ENCODE measurements at regions not wholly inside any gene's neighbourhood (a gene's known extent, or its start where the extent isn't known, plus 50 kb on each side); places are given as distances from the start of the nearest gene placed in this dataset.

- dilution Hi-C loops (cut with MboI; ENCODE audit: extremely low pct_ligation_motif_present, low sequenced_read_pairs), result no loop called here
- no peaks in the 10 kb centered on the region for H4K20me1 ChIP-seq (ENCODE audit: control insufficient read depth, extremely low read depth, insufficient read depth, low read length)
- H3K27ac ChIP-seq (ENCODE audit: control insufficient read depth, insufficient read depth, low read length), result no peak overlapping the region
- H3K27me3 ChIP-seq (ENCODE audit: control insufficient read depth, extremely low read depth, insufficient read depth, low read length), result no peaks in the 10 kb centered on the region
- no peaks in the 10 kb centered on the region for H3K9me1 ChIP-seq (ENCODE audit: control insufficient read depth, extremely low read depth, insufficient read depth, low read length)
- no peak overlapping the region for H3K4me2 ChIP-seq (ENCODE audit: control insufficient read depth, extremely low read depth, insufficient read depth, low read depth, low read length)
- no peaks in the 10 kb centered on the region for H3K79me2 ChIP-seq (ENCODE audit: control insufficient read depth, insufficient read depth, low read length)
- TF ChIP-seq EZH2 (IDR thresholded peaks at IDR 0.05; ENCODE audit: low read length) (no peak), CTCF (optimal IDR thresholded peaks at IDR 0.05 in 1 of 3, IDR thresholded peaks at IDR 0.05 in 1 of 3, conservative IDR thresholded peaks at IDR 0.05 in 1 of 3; ENCODE audit: extremely low read depth in 1 of 3, insufficient read depth in 2 of 3, low read length in 3 of 3) (no peak)
- peaks cover 9% of the 10 kb centered on the region for H3K4me1 ChIP-seq (ENCODE audit: control insufficient read depth, extremely low read depth, insufficient read depth, low read length)
- no peaks in the 10 kb centered on the region for H3K9me3 ChIP-seq (ENCODE audit: control insufficient read depth, low read depth, low read length)
- H3K36me3 ChIP-seq (ENCODE audit: control insufficient read depth in 2 of 2, extremely low read depth in 1 of 2, insufficient read depth in 2 of 2, low read length in 2 of 2), result no peaks in the 10 kb centered on the region
- H3K4me3 ChIP-seq (ENCODE audit: control insufficient read depth in 2 of 3, extremely low read depth in 1 of 3, insufficient read depth in 2 of 3, low read depth in 1 of 3, low read length in 3 of 3), result no peak overlapping the region
- FAIRE-seq, result no peak
- H3K9ac ChIP-seq (ENCODE audit: control insufficient read depth, extremely low read depth, insufficient read depth, low read length), result no peak overlapping the region
- DNase-seq (ENCODE audit: low read depth, low spot score), result no peak
- H2AFZ ChIP-seq (ENCODE audit: control insufficient read depth, low read length), result no peak overlapping the region
Observed at GRCh38 chr5:67771221-67771620, 444.3 kb upstream of the PIK3R1 start.

GRCh38 chr5:67770431-67771025 is 445.0 kb upstream of the PIK3R1 start:
- H3K9me1 ChIP-seq (ENCODE audit: control insufficient read depth, extremely low read depth, insufficient read depth, low read length), result no peaks in the 10 kb centered on the region
- DNase-seq (ENCODE audit: low read depth, low spot score) (no peak), FAIRE-seq (no peak)
- no peak overlapping the region for H3K27ac ChIP-seq (ENCODE audit: control insufficient read depth, insufficient read depth, low read length)
- no peaks in the 10 kb centered on the region for H3K36me3 ChIP-seq (ENCODE audit: control insufficient read depth in 2 of 2, extremely low read depth in 1 of 2, insufficient read depth in 2 of 2, low read length in 2 of 2)
- no peak for TF ChIP-seq CTCF (optimal IDR thresholded peaks at IDR 0.05 in 1 of 3, IDR thresholded peaks at IDR 0.05 in 1 of 3, conservative IDR thresholded peaks at IDR 0.05 in 1 of 3; ENCODE audit: extremely low read depth in 1 of 3, insufficient read depth in 2 of 3, low read length in 3 of 3)
- TF ChIP-seq EZH2 (IDR thresholded peaks at IDR 0.05; ENCODE audit: low read length), result no peak
- H2AFZ ChIP-seq (ENCODE audit: control insufficient read depth, low read length), result no peak overlapping the region
- H3K4me1 ChIP-seq (ENCODE audit: control insufficient read depth, extremely low read depth, insufficient read depth, low read length), result peaks cover 9% of the 10 kb centered on the region
- no peaks in the 10 kb centered on the region for H3K9me3 ChIP-seq (ENCODE audit: control insufficient read depth, low read depth, low read length)
- no peak overlapping the region for H3K4me3 ChIP-seq (ENCODE audit: control insufficient read depth in 2 of 3, extremely low read depth in 1 of 3, insufficient read depth in 2 of 3, low read depth in 1 of 3, low read length in 3 of 3)
- H3K27me3 ChIP-seq (ENCODE audit: control insufficient read depth, extremely low read depth, insufficient read depth, low read length), result no peaks in the 10 kb centered on the region
- no peaks in the 10 kb centered on the region for H3K79me2 ChIP-seq (ENCODE audit: control insufficient read depth, insufficient read depth, low read length)
- no peak overlapping the region for H3K9ac ChIP-seq (ENCODE audit: control insufficient read depth, extremely low read depth, insufficient read depth, low read length)
- dilution Hi-C loops (cut with MboI; ENCODE audit: extremely low pct_ligation_motif_present, low sequenced_read_pairs), result no loop called here
- H4K20me1 ChIP-seq (ENCODE audit: control insufficient read depth, extremely low read depth, insufficient read depth, low read length), result no peaks in the 10 kb centered on the region
- H3K4me2 ChIP-seq (ENCODE audit: control insufficient read depth, extremely low read depth, insufficient read depth, low read depth, low read length), result no peak overlapping the region
